Renal cortex interstitium (tissue), 11 donors: ENCODE measurements at regions not wholly inside any gene's neighbourhood (a gene's known extent, or its start where the extent isn't known, plus 50 kb on each side); places are given as distances from the start of the nearest gene placed in this dataset.

Experiments used
- DNase-seq, 11 donors: peaks; one replicate each; pipeline ENCODE4 v3.0.0-alpha.2; 2013; ENCODE audit warnings: low read depth in 9 of 11, low spot score in 4 of 11; ENCODE audit errors: extremely low read depth in 1 of 11

- peak in 3 of 11 donors; percentile 27 to 49 (median 42) for DNase-seq
Measured at GRCh38 chr10:124306922-124307371, 111.8 kb downstream of the OAT start.

- DNase-seq, result no peak
Measured at GRCh38 chr10:124306520-124306919, 112.2 kb downstream of the OAT start.

- DNase-seq, result no peak
Measured at GRCh38 chr10:124305984-124306383, 112.7 kb downstream of the OAT start.

GRCh38 chr10:124305131-124305530 is 113.6 kb downstream of the OAT start:
- no peak for DNase-seq

- no peak for DNase-seq
Measured at GRCh38 chr10:124303662-124304418, 114.9 kb downstream of the OAT start.

GRCh38 chr10:124302951-124303505 is 115.7 kb downstream of the OAT start:
- no peak for DNase-seq

GRCh38 chr10:124301736-124302135 is 117.0 kb downstream of the OAT start:
- DNase-seq, result no peak

- no peak for DNase-seq
Measured at GRCh38 chr10:124300735-124301134, 118.0 kb downstream of the OAT start.

- no peak for DNase-seq
Measured at GRCh38 chr10:124300224-124300623, 118.5 kb downstream of the OAT start.

- no peak for DNase-seq
Measured at GRCh38 chr10:124299696-124300095, 119.0 kb downstream of the OAT start.

- DNase-seq, result no peak
Measured at GRCh38 chr10:124298891-124299290, 119.8 kb downstream of the OAT start.

GRCh38 chr10:124296813-124297788 is 121.6 kb downstream of the OAT start:
- no peak for DNase-seq

- DNase-seq, result peak in 1 of 11 donors; percentile 35
Measured at GRCh38 chr10:124296121-124296812, 122.5 kb downstream of the OAT start.

GRCh38 chr10:124294811-124295770 is 123.6 kb downstream of the OAT start:
- DNase-seq, result no peak

- no peak for DNase-seq
Measured at GRCh38 chr10:124293616-124294449, 124.9 kb downstream of the OAT start.

- DNase-seq, result peak in 3 of 11 donors; percentile 24 to 47 (median 38)
Measured at GRCh38 chr10:124292911-124293615, 125.7 kb downstream of the OAT start.
